ENCODE measurements at regions not wholly inside any gene's neighbourhood (a gene's known extent, or its start where the extent isn't known, plus 50 kb on each side); places are given as distances from the start of the nearest gene placed in this dataset.
A peak's percentile ranks its signal among the peaks of the same experiment; 100 is the strongest.
"Not testable (repeated sequence)": the region's sequence is repeated elsewhere in the genome, so short reads cannot be mapped to it uniquely, and the experiment has no call there.

GRCh38 chr10:95137990-95138625, 55.9 kb upstream of the ACSM6 start:
- H3K27me3 ChIP-seq (replicated peaks in 1 of 7); H3K4me1 ChIP-seq; intact Hi-C loops (cut with DNase I; ENCODE audit: low total_unique reads); H3K4me3 ChIP-seq; H3K27ac ChIP-seq; DNase-seq: not testable (repeated sequence)
- WGBS, 5 donors, result 94 to 100% (median 98%) methylated on average over 1 of the region's 1 CpG
- Histone ChIP-seq H3K9me3 (peaks cover 0 to 15% (median 9%) of the 10 kb centered on the region in 8 donors), H3K36me3 (peaks cover 0 to 15% (median 0%) of the 10 kb centered on the region in 6 donors)

- Histone ChIP-seq H3K27me3 (replicated peaks in 1 of 7) (no peaks in the 10 kb centered on the region), H3K36me3 (no peaks in the 10 kb centered on the region), H3K9me3 (peaks cover 0 to 13% (median 1%) of the 10 kb centered on the region in 8 donors), H3K4me1 (no peaks in the 10 kb centered on the region), H3K27ac (no peak overlapping the region), H3K4me3 (no peak overlapping the region)
- TF ChIP-seq CTCF (IDR thresholded peaks at IDR 0.05 in 8 of 11, conservative IDR thresholded peaks at IDR 0.05 in 3 of 11) (no peak), POLR2A (IDR thresholded peaks at IDR 0.05) (no peak), POLR2AphosphoS5 (IDR thresholded peaks at IDR 0.05) (no peak)
- DNase-seq, result no peak
- intact Hi-C loops (cut with DNase I; ENCODE audit: low total_unique reads), result no loop called here
- WGBS, 5 donors, result 76 to 98% (median 90%) methylated on average over 1 of the region's 1 CpG
Measured at GRCh38 chr10:95134490-95134889, 59.5 kb upstream of the ACSM6 start.

GRCh38 chr10:95133997-95134396, 60.0 kb upstream of the ACSM6 start:
- intact Hi-C loops (cut with DNase I; ENCODE audit: low total_unique reads), result no loop called here
- no peak overlapping the region for H3K27ac ChIP-seq
- H3K36me3 ChIP-seq, result no peaks in the 10 kb centered on the region
- no peak for TF ChIP-seq CTCF (IDR thresholded peaks at IDR 0.05 in 8 of 11, conservative IDR thresholded peaks at IDR 0.05 in 3 of 11)
- WGBS, 5 donors, result 64 to 87% (median 74%) methylated on average over 2 of the region's 2 CpGs
- H3K4me1 ChIP-seq, result no peaks in the 10 kb centered on the region
- H3K9me3 ChIP-seq, result peaks cover 0 to 13% (median 3%) of the 10 kb centered on the region in 8 donors
- DNase-seq, result no peak
- H3K27me3 ChIP-seq (replicated peaks in 1 of 7), result no peaks in the 10 kb centered on the region
- H3K4me3 ChIP-seq, result no peak overlapping the region

- intact Hi-C loops (cut with DNase I; ENCODE audit: low total_unique reads), result no loop called here
- Histone ChIP-seq H3K4me1 (no peaks in the 10 kb centered on the region), H3K27ac (no peak overlapping the region), H3K9me3 (peaks cover 0 to 13% (median 4%) of the 10 kb centered on the region in 8 donors), H3K27me3 (replicated peaks in 1 of 7) (no peaks in the 10 kb centered on the region), H3K4me3 (no peak overlapping the region), H3K36me3 (no peaks in the 10 kb centered on the region)
- TF ChIP-seq POLR2A (IDR thresholded peaks at IDR 0.05) (no peak), CTCF (IDR thresholded peaks at IDR 0.05 in 8 of 11, conservative IDR thresholded peaks at IDR 0.05 in 3 of 11) (peak; percentile 19 to 77 (median 67)), POLR2AphosphoS5 (IDR thresholded peaks at IDR 0.05) (peak in 1 of 3 donors; percentile 62)
- peak; percentile 70 for DNase-seq
- 68 to 73% (median 70%) methylated on average over 4 of the region's 4 CpGs for WGBS, 5 donors
Measured at GRCh38 chr10:95133016-95133752, 60.9 kb upstream of the ACSM6 start.

- 86 to 96% (median 93%) methylated on average over 2 of the region's 2 CpGs for WGBS, 5 donors
- H3K4me1 ChIP-seq; H3K27me3 ChIP-seq (replicated peaks in 1 of 7); H3K36me3 ChIP-seq; H3K4me3 ChIP-seq; H3K27ac ChIP-seq; DNase-seq; intact Hi-C loops (cut with DNase I; ENCODE audit: low total_unique reads): not testable (repeated sequence)
- peaks cover 0 to 13% (median 4%) of the 10 kb centered on the region in 8 donors for H3K9me3 ChIP-seq
Measured at GRCh38 chr10:95130429-95130828, 61.1 kb upstream of the CYP2C8 start.

Data from spleen (tissue), 11 donors.